ENCODE measurements at regions not wholly inside any gene's neighbourhood (a gene's known extent, or its start where the extent isn't known, plus 50 kb on each side); places are given as distances from the start of the nearest gene placed in this dataset.

- H3K36me3 ChIP-seq (ENCODE audit: control insufficient read depth, insufficient read depth, low read length) = no peaks in the 10 kb centered on the region
- CTCF ChIA-PET = no interaction called here
- H3K9me3 ChIP-seq (ENCODE audit: control insufficient read depth, insufficient read depth, low read depth, low read length) = no peaks in the 10 kb centered on the region
- no peak for DNase-seq (ENCODE audit: low read depth, low spot score)
- H3K27ac ChIP-seq (ENCODE audit: low read length) = no peak overlapping the region
- no peaks in the 10 kb centered on the region for H3K4me1 ChIP-seq (ENCODE audit: control insufficient read depth, insufficient read depth, low read length)
- POLR2A ChIA-PET = interaction anchor here (0.6 kb wide), 1 partner anchor 464 kb away, joined by 4 read pairs; no protein-coding TSS in a partner anchor
- no peaks in the 10 kb centered on the region for H3K27me3 ChIP-seq (ENCODE audit: control insufficient read depth, insufficient read depth, low read length)
- in situ Hi-C loops (cut with HindIII; ENCODE audit: low pct_unique_long_range_greater_than_20kb, low sequenced_read_pairs) (no loop called here), intact Hi-C loops (cut with micrococcal nuclease; ENCODE audit: unreplicated experiment) (no loop called here)
- ATAC-seq = no peak
- BruUV-seq (replicated peaks) = no TSS peak
- H3K4me3 ChIP-seq (ENCODE audit: low read depth in 2 of 2, low read length in 2 of 2) = no peak overlapping the region
- TF ChIP-seq SIN3A (IDR thresholded peaks at IDR 0.05; ENCODE audit: borderline replicate concordance, insufficient read depth, low read depth, low read length) (no peak), REST (IDR thresholded peaks at IDR 0.05; ENCODE audit: insufficient read depth in 1 of 2, low read depth in 2 of 2, low read length in 1 of 2) (no peak), POLR2AphosphoS5 (IDR thresholded peaks at IDR 0.05; ENCODE audit: low read depth, low read length) (no peak), CTCF (IDR thresholded peaks at IDR 0.05) (no peak)
Observed at GRCh38 chr2:75772908-75773630, 62.4 kb upstream of the GCFC2 start.

- no peak for TF ChIP-seq REST (IDR thresholded peaks at IDR 0.05; ENCODE audit: insufficient read depth in 1 of 2, low read depth in 2 of 2, low read length in 1 of 2)
- no peak for TF ChIP-seq SIN3A (IDR thresholded peaks at IDR 0.05; ENCODE audit: borderline replicate concordance, insufficient read depth, low read depth, low read length)
- no peak for TF ChIP-seq TCF7L2 (IDR thresholded peaks at IDR 0.05; ENCODE audit: low read depth, low read length)
- TF ChIP-seq CTCF (IDR thresholded peaks at IDR 0.05) = no peak
- no peak for TF ChIP-seq POLR2AphosphoS5 (IDR thresholded peaks at IDR 0.05; ENCODE audit: low read depth, low read length)
- Histone ChIP-seq H3K36me3 (ENCODE audit: control insufficient read depth, insufficient read depth, low read length) (no peaks in the 10 kb centered on the region), H3K4me3 (ENCODE audit: low read depth in 2 of 2, low read length in 2 of 2) (no peak overlapping the region), H3K4me1 (ENCODE audit: control insufficient read depth, insufficient read depth, low read length) (no peaks in the 10 kb centered on the region), H3K9me3 (ENCODE audit: control insufficient read depth, insufficient read depth, low read depth, low read length) (no peaks in the 10 kb centered on the region), H3K27ac (ENCODE audit: low read length) (no peak overlapping the region), H3K27me3 (ENCODE audit: control insufficient read depth, insufficient read depth, low read length) (no peaks in the 10 kb centered on the region)
- ATAC-seq = no peak
- intact Hi-C loops (cut with micrococcal nuclease; ENCODE audit: unreplicated experiment) (no loop called here), in situ Hi-C loops (cut with HindIII; ENCODE audit: low pct_unique_long_range_greater_than_20kb, low sequenced_read_pairs) (no loop called here)
- ChIA-PET POLR2A (no interaction called here), CTCF (no interaction called here)
- no peak for DNase-seq (ENCODE audit: low read depth, low spot score)
- BruUV-seq (replicated peaks) = no TSS peak
Observed at GRCh38 chr2:75765798-75766197, 55.1 kb upstream of the GCFC2 start.

Data from Panc1 (cell line).